HUDEP-2 (cell line): ENCODE measurements at regions not wholly inside any gene's neighbourhood (a gene's known extent, or its start where the extent isn't known, plus 50 kb on each side); places are given as distances from the start of the nearest gene placed in this dataset.

ENCODE experiments used
- DNase-seq, 76 experiments: peaks; one replicate each; lab custom pipeline; 2025; ENCODE audit not compliant: unreplicated experiment in 76 of 76; lab: John Stamatoyannopoulos, UW

DNA sequence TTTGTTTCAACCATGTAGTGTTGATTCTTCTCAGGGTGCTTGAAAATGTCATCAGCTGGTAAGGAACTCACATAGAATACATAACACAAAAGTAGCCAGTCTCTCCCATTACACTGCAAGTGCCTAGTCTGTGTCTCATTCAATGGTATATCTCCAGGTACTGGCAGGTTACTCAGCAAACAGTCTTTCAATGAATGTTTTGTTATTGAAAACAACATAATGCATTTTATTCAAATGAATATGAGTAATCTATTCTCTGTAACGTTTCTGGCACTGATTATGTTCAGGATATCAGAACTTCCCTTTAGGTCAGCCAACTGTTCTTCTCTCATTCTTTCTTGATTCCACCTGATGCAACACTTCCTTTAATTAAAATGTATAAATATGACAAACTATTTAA, 68.0 kb upstream of the SLITRK1 start:
- DNase-seq: no peak

DNA sequence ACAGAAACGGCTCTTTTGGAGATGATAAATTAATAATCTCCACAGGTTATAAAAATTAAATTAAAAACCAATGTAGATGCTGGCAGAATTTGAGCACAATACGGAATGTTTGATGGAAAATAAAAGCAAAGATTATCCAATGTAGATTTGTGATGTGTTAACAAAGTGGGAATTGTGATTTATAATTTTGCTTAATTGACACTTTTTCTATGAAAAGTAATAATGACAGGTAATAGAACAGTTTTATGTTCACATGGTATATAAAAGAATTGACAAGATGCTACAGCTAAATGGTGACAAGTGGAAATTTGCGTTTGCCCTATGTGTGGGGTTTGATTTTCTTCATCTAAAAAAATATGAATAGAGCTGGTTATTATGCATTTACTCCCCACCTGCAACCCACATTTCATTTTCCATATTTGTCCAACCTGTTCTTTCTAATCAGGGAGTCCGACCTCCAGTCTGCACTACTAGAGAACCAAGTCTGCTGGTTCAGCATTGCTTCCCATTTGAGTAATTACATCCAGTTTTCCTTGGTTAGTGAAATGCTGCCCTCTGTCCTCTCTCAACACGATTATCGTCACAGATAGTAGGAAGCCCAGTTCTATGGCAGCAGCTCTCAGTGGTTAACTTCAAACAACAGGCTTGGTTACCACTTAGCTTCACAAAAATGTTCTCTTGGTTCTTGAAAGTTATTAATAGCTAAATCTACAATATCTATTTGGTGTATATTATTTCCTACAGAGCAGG, 61.4 kb upstream of the SLITRK1 start:
- DNase-seq: no peak

DNA sequence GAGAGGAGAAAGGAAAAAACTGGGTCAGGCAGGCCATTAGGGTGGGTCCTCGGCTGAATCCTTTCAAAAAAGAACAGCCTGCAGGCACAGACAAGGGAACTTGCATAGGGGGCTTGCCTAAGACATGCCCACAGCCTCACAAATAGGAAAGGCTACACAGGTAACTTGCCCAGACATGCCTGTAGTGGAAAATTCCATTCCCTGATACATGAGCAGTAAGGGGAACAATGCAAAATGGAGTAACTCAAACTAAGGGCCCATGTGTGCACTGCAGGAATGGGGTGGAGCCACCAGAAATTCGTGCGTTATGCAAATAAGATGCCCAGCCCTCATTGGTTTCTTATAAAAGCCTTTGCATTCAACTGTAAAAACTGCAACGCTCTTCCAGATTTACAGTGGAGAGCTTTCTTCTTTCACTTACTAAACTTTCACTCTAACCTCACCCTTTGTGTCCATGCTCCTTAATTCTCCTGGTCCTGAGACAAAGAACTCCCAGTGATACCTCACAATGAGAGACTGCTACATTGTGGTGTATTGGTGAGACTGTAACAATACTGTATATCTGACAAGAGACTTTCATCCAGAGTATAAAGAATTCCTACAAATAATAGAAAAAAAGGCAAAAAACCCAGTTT, 59.5 kb upstream of the SLITRK1 start:
- no peak for DNase-seq

DNA sequence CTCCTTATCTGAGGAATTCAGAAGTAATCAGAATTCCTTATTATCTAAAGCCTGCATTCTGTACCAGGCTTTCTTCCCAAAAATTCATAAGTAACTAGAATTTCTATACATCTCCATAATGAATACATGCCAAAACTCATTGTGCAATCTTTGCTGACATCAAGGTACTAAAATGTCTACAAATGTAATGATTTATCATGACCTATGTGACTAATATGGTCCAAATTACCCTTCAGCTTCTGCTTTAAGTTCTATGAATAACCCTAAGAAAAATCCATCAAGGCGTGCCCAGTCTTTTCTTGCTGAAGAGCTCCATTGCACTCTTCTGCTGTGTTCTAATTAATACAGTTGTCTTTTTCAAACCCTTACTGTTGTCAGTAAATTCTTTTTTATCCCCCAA, 58.5 kb upstream of the SLITRK1 start:
- no peak for DNase-seq

DNA sequence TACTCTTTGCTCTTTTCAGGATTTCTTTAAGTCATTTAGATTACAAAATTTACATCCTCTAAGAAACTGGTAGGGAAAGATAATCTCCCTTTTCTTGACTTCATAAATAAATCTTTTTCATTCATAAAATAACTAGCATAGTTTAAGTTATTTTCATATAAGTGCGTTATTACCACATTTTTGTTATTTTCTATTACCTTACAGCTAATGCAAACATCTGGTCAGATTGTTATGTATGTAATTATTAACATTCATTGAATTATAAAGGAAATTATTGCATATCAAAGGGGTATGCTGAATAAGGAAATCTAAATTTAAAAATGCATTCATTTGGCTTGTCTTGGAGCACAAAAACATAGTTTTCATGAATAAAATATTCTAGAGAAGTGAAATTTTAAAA, 55.3 kb upstream of the SLITRK1 start:
- no peak for DNase-seq

DNA sequence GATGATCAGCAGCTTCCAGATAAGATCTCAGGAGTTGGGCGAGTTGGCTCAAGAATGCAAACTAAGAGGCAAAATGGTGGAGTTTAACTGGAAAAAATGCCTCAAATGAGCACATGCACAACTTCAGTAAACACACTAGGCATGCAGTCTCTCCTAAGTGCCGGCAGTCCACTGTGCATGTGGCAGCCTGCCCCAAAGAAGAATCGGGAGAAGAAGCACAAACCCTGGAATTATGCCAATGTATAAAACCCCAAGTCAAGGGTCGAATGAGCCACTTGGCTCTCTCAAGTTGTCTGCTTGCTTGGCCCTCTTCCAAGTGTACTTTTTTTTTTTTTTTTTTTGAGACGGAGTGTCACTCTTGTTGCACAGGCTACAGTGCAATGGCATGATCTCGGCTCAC, 53.3 kb upstream of the SLITRK1 start:
- no peak for DNase-seq
